22Rv1 (cell line): ENCODE measurements at regions not wholly inside any gene's neighbourhood (a gene's known extent, or its start where the extent isn't known, plus 50 kb on each side); places are given as distances from the start of the nearest gene placed in this dataset.

Experiments used
- CTCF ChIP-seq: fragments of 450-650 bp; IDR thresholded peaks from 2 replicates; pipeline ENCODE4 v1.5.1; 2017; ENCODE audit warnings: mild to moderate bottlenecking
- ZFX ChIP-seq: fragments of 450-650 bp; IDR thresholded peaks from 2 replicates; pipeline ENCODE4 v1.6.1; 2017; ENCODE audit warnings: antibody characterized with exemption, borderline replicate concordance

GRCh38 chr15:91530956-91531582 is 322.4 kb upstream of the SLCO3A1 start:
- TF ChIP-seq CTCF (no peak), ZFX (no peak)
